ENCODE measurements at regions not wholly inside any gene's neighbourhood (a gene's known extent, or its start where the extent isn't known, plus 50 kb on each side); places are given as distances from the start of the nearest gene placed in this dataset.

GRCh38 chr13:36601186-36601585 is 72.6 kb upstream of the SERTM1 start:
- Histone ChIP-seq H2BK12ac (ENCODE audit: low read length in 2 of 2) (no peak overlapping the region), H3K14ac (ENCODE audit: low read length in 2 of 2) (no peak overlapping the region), H3K79me1 (replicated peaks; ENCODE audit: low read length, poor library complexity, severe bottlenecking) (no peaks in the 10 kb centered on the region), H2BK5ac (ENCODE audit: low read depth, low read length, poor library complexity, severe bottlenecking) (no peak overlapping the region), H3K4me3 (ENCODE audit: insufficient read depth in 1 of 2, low read depth in 1 of 2, low read length in 2 of 2) (no peak overlapping the region), H2BK15ac (ENCODE audit: low read depth, poor library complexity, severe bottlenecking) (no peak overlapping the region), H3K9ac (ENCODE audit: low read length) (no peak overlapping the region), H3K23ac (ENCODE audit: low read length in 2 of 2) (no peak overlapping the region), H2BK120ac (ENCODE audit: low read depth, low read length) (no peak overlapping the region), H3K9me3 (ENCODE audit: control insufficient read depth, low read length) (no peaks in the 10 kb centered on the region), H2AK5ac (ENCODE audit: low read length, severe bottlenecking) (no peak overlapping the region), H3K4ac (ENCODE audit: low read depth in 1 of 2, low read length in 2 of 2) (no peak overlapping the region), H3K18ac (ENCODE audit: low read depth in 1 of 2, low read length in 2 of 2) (no peak overlapping the region), H3K27ac (ENCODE audit: low read length, poor library complexity, severe bottlenecking) (no peak overlapping the region), H3K4me2 (ENCODE audit: low read length, poor library complexity, severe bottlenecking) (no peak overlapping the region), H3K4me1 (ENCODE audit: control insufficient read depth, insufficient read depth, low read depth, low read length) (no peaks in the 10 kb centered on the region), H3K27me3 (ENCODE audit: control insufficient read depth in 1 of 2, insufficient read depth in 1 of 2, low read length in 2 of 2) (no peaks in the 10 kb centered on the region), H4K91ac (ENCODE audit: low read length) (no peak overlapping the region), H2AFZ (ENCODE audit: low read depth, low read length) (no peak overlapping the region), H4K8ac (ENCODE audit: low read length) (no peak overlapping the region), H3K36me3 (ENCODE audit: control insufficient read depth in 1 of 2, insufficient read depth in 2 of 2, low read depth in 1 of 2, low read length in 2 of 2) (no peaks in the 10 kb centered on the region)
- no peak for DNase-seq
- WGBS: 43% methylated on average over 1 of the region's 2 CpGs

GRCh38 chr13:36606060-36606459 is 67.8 kb upstream of the SERTM1 start:
- Histone ChIP-seq H3K27ac (ENCODE audit: low read length, poor library complexity, severe bottlenecking) (no peak overlapping the region), H2AFZ (ENCODE audit: low read depth, low read length) (no peak overlapping the region), H2BK5ac (ENCODE audit: low read depth, low read length, poor library complexity, severe bottlenecking) (no peak overlapping the region), H2BK15ac (ENCODE audit: low read depth, poor library complexity, severe bottlenecking) (no peak overlapping the region), H3K9ac (ENCODE audit: low read length) (no peak overlapping the region), H3K36me3 (ENCODE audit: control insufficient read depth in 1 of 2, insufficient read depth in 2 of 2, low read depth in 1 of 2, low read length in 2 of 2) (no peaks in the 10 kb centered on the region), H3K23ac (ENCODE audit: low read length in 2 of 2) (no peak overlapping the region), H3K14ac (ENCODE audit: low read length in 2 of 2) (no peak overlapping the region), H4K91ac (ENCODE audit: low read length) (no peak overlapping the region), H3K18ac (ENCODE audit: low read depth in 1 of 2, low read length in 2 of 2) (no peak overlapping the region), H2BK120ac (ENCODE audit: low read depth, low read length) (no peak overlapping the region), H4K8ac (ENCODE audit: low read length) (no peak overlapping the region), H3K4me3 (ENCODE audit: insufficient read depth in 1 of 2, low read depth in 1 of 2, low read length in 2 of 2) (no peak overlapping the region), H2AK5ac (ENCODE audit: low read length, severe bottlenecking) (no peak overlapping the region), H3K4ac (ENCODE audit: low read depth in 1 of 2, low read length in 2 of 2) (no peak overlapping the region), H3K4me2 (ENCODE audit: low read length, poor library complexity, severe bottlenecking) (no peak overlapping the region), H3K27me3 (ENCODE audit: control insufficient read depth in 1 of 2, insufficient read depth in 1 of 2, low read length in 2 of 2) (no peaks in the 10 kb centered on the region), H3K9me3 (ENCODE audit: control insufficient read depth, low read length) (no peaks in the 10 kb centered on the region), H3K79me1 (replicated peaks; ENCODE audit: low read length, poor library complexity, severe bottlenecking) (no peaks in the 10 kb centered on the region), H2BK12ac (ENCODE audit: low read length in 2 of 2) (no peak overlapping the region), H3K4me1 (ENCODE audit: control insufficient read depth, insufficient read depth, low read depth, low read length) (no peaks in the 10 kb centered on the region)
- WGBS: 83% methylated on average over 2 of the region's 2 CpGs
- no peak for DNase-seq

GRCh38 chr13:36608474-36608873 is 65.3 kb upstream of the SERTM1 start:
- H3K27me3 ChIP-seq (ENCODE audit: control insufficient read depth in 1 of 2, insufficient read depth in 1 of 2, low read length in 2 of 2): no peaks in the 10 kb centered on the region
- no peak overlapping the region for H3K14ac ChIP-seq (ENCODE audit: low read length in 2 of 2)
- no peak overlapping the region for H3K4ac ChIP-seq (ENCODE audit: low read depth in 1 of 2, low read length in 2 of 2)
- H3K79me1 ChIP-seq (replicated peaks; ENCODE audit: low read length, poor library complexity, severe bottlenecking): no peaks in the 10 kb centered on the region
- H3K4me2 ChIP-seq (ENCODE audit: low read length, poor library complexity, severe bottlenecking): no peak overlapping the region
- no peaks in the 10 kb centered on the region for H3K9me3 ChIP-seq (ENCODE audit: control insufficient read depth, low read length)
- no peak overlapping the region for H3K4me3 ChIP-seq (ENCODE audit: insufficient read depth in 1 of 2, low read depth in 1 of 2, low read length in 2 of 2)
- no peak overlapping the region for H2BK15ac ChIP-seq (ENCODE audit: low read depth, poor library complexity, severe bottlenecking)
- H2BK12ac ChIP-seq (ENCODE audit: low read length in 2 of 2): no peak overlapping the region
- WGBS: 54% methylated on average over 3 of the region's 4 CpGs
- H4K91ac ChIP-seq (ENCODE audit: low read length): no peak overlapping the region
- no peak overlapping the region for H3K9ac ChIP-seq (ENCODE audit: low read length)
- no peak overlapping the region for H2AK5ac ChIP-seq (ENCODE audit: low read length, severe bottlenecking)
- H2BK120ac ChIP-seq (ENCODE audit: low read depth, low read length): no peak overlapping the region
- H3K18ac ChIP-seq (ENCODE audit: low read depth in 1 of 2, low read length in 2 of 2): no peak overlapping the region
- H3K4me1 ChIP-seq (ENCODE audit: control insufficient read depth, insufficient read depth, low read depth, low read length): no peaks in the 10 kb centered on the region
- no peak overlapping the region for H4K8ac ChIP-seq (ENCODE audit: low read length)
- no peaks in the 10 kb centered on the region for H3K36me3 ChIP-seq (ENCODE audit: control insufficient read depth in 1 of 2, insufficient read depth in 2 of 2, low read depth in 1 of 2, low read length in 2 of 2)
- no peak overlapping the region for H2AFZ ChIP-seq (ENCODE audit: low read depth, low read length)
- DNase-seq: no peak
- H3K23ac ChIP-seq (ENCODE audit: low read length in 2 of 2): no peak overlapping the region
- no peak overlapping the region for H2BK5ac ChIP-seq (ENCODE audit: low read depth, low read length, poor library complexity, severe bottlenecking)
- H3K27ac ChIP-seq (ENCODE audit: low read length, poor library complexity, severe bottlenecking): no peak overlapping the region

- no peak overlapping the region for H3K23ac ChIP-seq (ENCODE audit: low read length in 2 of 2)
Observed at GRCh38 chr13:36612230-36612629, 61.6 kb upstream of the SERTM1 start.

More at GRCh38 chr13:36612230-36612629, 61.6 kb upstream of the SERTM1 start:
- no peak overlapping the region for H2AK5ac ChIP-seq (ENCODE audit: low read length, severe bottlenecking)
- H4K8ac ChIP-seq (ENCODE audit: low read length): no peak overlapping the region
- H3K9ac ChIP-seq (ENCODE audit: low read length): no peak overlapping the region
- 74% methylated on average over 3 of the region's 4 CpGs for WGBS
- no peak overlapping the region for H3K4ac ChIP-seq (ENCODE audit: low read depth in 1 of 2, low read length in 2 of 2)
- H2AFZ ChIP-seq (ENCODE audit: low read depth, low read length): no peak overlapping the region
- H3K27ac ChIP-seq (ENCODE audit: low read length, poor library complexity, severe bottlenecking): no peak overlapping the region
- no peaks in the 10 kb centered on the region for H3K4me1 ChIP-seq (ENCODE audit: control insufficient read depth, insufficient read depth, low read depth, low read length)
- H2BK120ac ChIP-seq (ENCODE audit: low read depth, low read length): no peak overlapping the region
- H3K79me1 ChIP-seq (replicated peaks; ENCODE audit: low read length, poor library complexity, severe bottlenecking): no peaks in the 10 kb centered on the region
- H3K18ac ChIP-seq (ENCODE audit: low read depth in 1 of 2, low read length in 2 of 2): no peak overlapping the region
- no peak for DNase-seq
- no peak overlapping the region for H2BK5ac ChIP-seq (ENCODE audit: low read depth, low read length, poor library complexity, severe bottlenecking)
- no peak overlapping the region for H2BK15ac ChIP-seq (ENCODE audit: low read depth, poor library complexity, severe bottlenecking)
- H3K14ac ChIP-seq (ENCODE audit: low read length in 2 of 2): no peak overlapping the region
- H3K27me3 ChIP-seq (ENCODE audit: control insufficient read depth in 1 of 2, insufficient read depth in 1 of 2, low read length in 2 of 2): no peaks in the 10 kb centered on the region
- no peaks in the 10 kb centered on the region for H3K36me3 ChIP-seq (ENCODE audit: control insufficient read depth in 1 of 2, insufficient read depth in 2 of 2, low read depth in 1 of 2, low read length in 2 of 2)
- H4K91ac ChIP-seq (ENCODE audit: low read length): no peak overlapping the region
- H3K4me3 ChIP-seq (ENCODE audit: insufficient read depth in 1 of 2, low read depth in 1 of 2, low read length in 2 of 2): no peak overlapping the region
- no peak overlapping the region for H2BK12ac ChIP-seq (ENCODE audit: low read length in 2 of 2)
- no peaks in the 10 kb centered on the region for H3K9me3 ChIP-seq (ENCODE audit: control insufficient read depth, low read length)
- no peak overlapping the region for H3K4me2 ChIP-seq (ENCODE audit: low read length, poor library complexity, severe bottlenecking)

All from mesenchymal stem cell (in vitro differentiated cells and primary cell).